CD8-positive, alpha-beta memory T cell (primary cell): ENCODE measurements at regions not wholly inside any gene's neighbourhood (a gene's known extent, or its start where the extent isn't known, plus 50 kb on each side); places are given as distances from the start of the nearest gene placed in this dataset.

ENCODE experiments used
- CTCF ChIA-PET: fragments of 350-600 bp; sonication (Branson Sonifier 250); formaldehyde crosslinking; loops from one replicate; lab custom pipeline; 2021; ENCODE audit warnings: antibody characterized with exemption; lab: Charles Lee
- POLR2A ChIA-PET: fragments of 350-600 bp; sonication (Branson Sonifier 250); formaldehyde crosslinking; loops from one replicate; lab custom pipeline; 2021; ENCODE audit warnings: antibody characterized with exemption; lab: Charles Lee
- DNase-seq, 5 donors: peaks; one replicate each; pipeline versions ENCODE4 v3.0.0 to v3.0.0-alpha.2; 2020 to 2022; ENCODE audit warnings: mixed read lengths in 1 of 5
- H3K27ac ChIP-seq: one replicate; pipeline ENCODE4 v1.7.0; 2013; ENCODE audit warnings: low read depth, mild to moderate bottlenecking, low read length, moderate library complexity
- H3K27me3 ChIP-seq: 2 replicates; pipeline ENCODE4 v1.7.0; 2013; ENCODE audit warnings: low read length, mild to moderate bottlenecking; ENCODE audit not compliant: insufficient read depth, poor library complexity, severe bottlenecking
- H3K36me3 ChIP-seq: 2 replicates; pipeline ENCODE4 v1.7.0; 2013; ENCODE audit warnings: mild to moderate bottlenecking, low read length, moderate library complexity; ENCODE audit not compliant: insufficient read depth
- H3K4me1 ChIP-seq: 2 replicates; pipeline ENCODE4 v1.7.0; 2013; ENCODE audit warnings: mild to moderate bottlenecking, low read length, moderate library complexity; ENCODE audit not compliant: insufficient read depth
- H3K4me3 ChIP-seq: 2 replicates; pipeline ENCODE4 v1.7.0; 2013; ENCODE audit warnings: mild to moderate bottlenecking, low read length
- H3K9me3 ChIP-seq: 2 replicates; pipeline ENCODE4 v1.7.0; 2013; ENCODE audit warnings: mild to moderate bottlenecking, low read length
- H3K27ac Mint-ChIP-seq, 8 donors: one replicate each; pipeline ENCODE4 v1.8.0; 2020 to 2021; ENCODE audit warnings: mixed read lengths in 8 of 8, mild to moderate bottlenecking in 6 of 8, inconsistent platforms in 3 of 8, moderate library complexity in 3 of 8
- H3K27me3 Mint-ChIP-seq, 2 donors: one replicate each; pipeline ENCODE4 v1.8.0; 2020 to 2021; ENCODE audit warnings: mixed read lengths in 2 of 2, mild to moderate bottlenecking in 1 of 2, moderate library complexity in 1 of 2
- H3K36me3 Mint-ChIP-seq, 3 donors: one replicate each; pipeline ENCODE4 v1.8.0; 2020 to 2021; ENCODE audit warnings: mixed read lengths in 3 of 3, inconsistent platforms in 1 of 3, mild to moderate bottlenecking in 1 of 3
- H3K4me1 Mint-ChIP-seq, 3 donors: one replicate each; pipeline ENCODE4 v1.8.0; 2020 to 2021; ENCODE audit warnings: mixed read lengths in 3 of 3, inconsistent platforms in 1 of 3, mild to moderate bottlenecking in 1 of 3
- H3K4me3 Mint-ChIP-seq, 7 donors: one replicate each; pipeline ENCODE4 v1.8.0; 2020 to 2021; ENCODE audit warnings: mixed read lengths in 7 of 7, mild to moderate bottlenecking in 6 of 7, moderate library complexity in 4 of 7, inconsistent platforms in 2 of 7
- H3K9me3 Mint-ChIP-seq, 5 donors: one replicate each; pipeline ENCODE4 v1.8.0; 2020 to 2022; ENCODE audit warnings: mixed read lengths in 5 of 5, mild to moderate bottlenecking in 3 of 5, moderate library complexity in 2 of 5, inconsistent platforms in 1 of 5

GRCh38 chr18:57856557-57857280 is 53.6 kb upstream of the ATP8B1 start:
- ChIA-PET POLR2A (no interaction called here), CTCF (no interaction called here)
- Histone ChIP-seq H3K4me3 (no peak overlapping the region), H3K27me3 (no peaks in the 10 kb centered on the region), H3K4me1 (no peaks in the 10 kb centered on the region), H3K9me3 (no peaks in the 10 kb centered on the region), H3K27ac (no peak overlapping the region), H3K36me3 (no peaks in the 10 kb centered on the region)
- Mint-ChIP-seq H3K36me3 (no peaks in the 10 kb centered on the region), H3K27ac (no peak overlapping the region), H3K9me3 (no peaks in the 10 kb centered on the region), H3K27me3 (peaks cover 4 to 6% of the 10 kb centered on the region in 2 donors), H3K4me1 (no peaks in the 10 kb centered on the region), H3K4me3 (no peak overlapping the region)
- no peak for DNase-seq

DNA sequence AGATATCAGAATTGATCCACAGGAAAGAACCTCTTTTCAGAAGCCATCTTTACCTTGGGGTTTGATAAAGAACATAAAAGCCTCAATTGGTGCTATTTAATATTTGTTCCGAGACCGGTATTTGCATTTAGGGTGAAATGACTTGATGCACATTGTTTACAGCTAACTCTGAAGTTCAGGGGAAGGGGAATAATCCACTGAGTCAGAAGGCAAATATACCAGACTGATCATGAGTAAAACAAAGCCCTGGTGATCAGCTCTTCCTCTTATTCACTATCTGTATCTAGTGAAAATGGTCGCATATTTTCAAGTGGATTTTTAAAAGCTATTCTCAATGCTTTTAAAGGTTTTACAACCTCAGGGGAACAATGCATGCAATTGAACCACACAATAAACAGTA is 53.0 kb upstream of the ATP8B1 start:
- no peaks in the 10 kb centered on the region for H3K27me3 ChIP-seq
- ChIA-PET POLR2A (no interaction called here), CTCF (no interaction called here)
- no peak for DNase-seq
- Mint-ChIP-seq H3K36me3 (no peaks in the 10 kb centered on the region), H3K27ac (no peak overlapping the region), H3K4me3 (no peak overlapping the region), H3K27me3 (peaks cover 4% of the 10 kb centered on the region in 2 donors), H3K4me1 (no peaks in the 10 kb centered on the region), H3K9me3 (no peaks in the 10 kb centered on the region)
- no peak overlapping the region for H3K27ac ChIP-seq
- H3K36me3 ChIP-seq, result no peaks in the 10 kb centered on the region
- no peak overlapping the region for H3K4me3 ChIP-seq
- H3K9me3 ChIP-seq, result no peaks in the 10 kb centered on the region
- H3K4me1 ChIP-seq, result no peaks in the 10 kb centered on the region

- CTCF ChIA-PET, result no interaction called here
- no peaks in the 10 kb centered on the region for H3K36me3 Mint-ChIP-seq
Measured at GRCh38 chr18:57855551-57855950, 52.4 kb upstream of the ATP8B1 start.

GRCh38 chr18:57854726-57855125 is 51.6 kb upstream of the ATP8B1 start:
- H3K4me1 ChIP-seq, result no peaks in the 10 kb centered on the region
- no peaks in the 10 kb centered on the region for H3K9me3 ChIP-seq
- no peak overlapping the region for H3K4me3 ChIP-seq
- no peak for DNase-seq
- H3K9me3 Mint-ChIP-seq, result no peaks in the 10 kb centered on the region
- H3K27ac ChIP-seq, result no peak overlapping the region
- no peaks in the 10 kb centered on the region for H3K36me3 ChIP-seq
- no peaks in the 10 kb centered on the region for H3K27me3 ChIP-seq
- H3K4me3 Mint-ChIP-seq, result no peak overlapping the region
- no peak overlapping the region for H3K27ac Mint-ChIP-seq
- CTCF ChIA-PET, result no interaction called here
- peaks cover 4 to 8% of the 10 kb centered on the region in 2 donors for H3K27me3 Mint-ChIP-seq
- no peaks in the 10 kb centered on the region for H3K36me3 Mint-ChIP-seq
- POLR2A ChIA-PET, result no interaction called here
- H3K4me1 Mint-ChIP-seq, result no peaks in the 10 kb centered on the region

More at GRCh38 chr18:57855551-57855950, 52.4 kb upstream of the ATP8B1 start:
- Mint-ChIP-seq H3K9me3 (no peaks in the 10 kb centered on the region), H3K4me3 (no peak overlapping the region), H3K4me1 (no peaks in the 10 kb centered on the region), H3K27me3 (peaks cover 4% of the 10 kb centered on the region in 2 donors), H3K27ac (no peak overlapping the region)
- no peak overlapping the region for H3K4me3 ChIP-seq
- H3K36me3 ChIP-seq, result no peaks in the 10 kb centered on the region
- H3K9me3 ChIP-seq, result no peaks in the 10 kb centered on the region
- H3K27ac ChIP-seq, result no peak overlapping the region
- DNase-seq, result no peak
- POLR2A ChIA-PET, result no interaction called here
- H3K27me3 ChIP-seq, result no peaks in the 10 kb centered on the region
- H3K4me1 ChIP-seq, result no peaks in the 10 kb centered on the region

GRCh38 chr18:57853864-57854263 is 50.7 kb upstream of the ATP8B1 start:
- Histone ChIP-seq H3K36me3 (no peaks in the 10 kb centered on the region), H3K4me1 (no peaks in the 10 kb centered on the region), H3K27me3 (no peaks in the 10 kb centered on the region), H3K9me3 (no peaks in the 10 kb centered on the region), H3K4me3 (no peak overlapping the region), H3K27ac (no peak overlapping the region)
- Mint-ChIP-seq H3K27ac (no peak overlapping the region), H3K27me3 (peaks cover 4 to 8% of the 10 kb centered on the region in 2 donors), H3K4me1 (no peaks in the 10 kb centered on the region), H3K9me3 (no peaks in the 10 kb centered on the region), H3K36me3 (no peaks in the 10 kb centered on the region), H3K4me3 (no peak overlapping the region)
- DNase-seq, result no peak
- CTCF ChIA-PET, result no interaction called here
- POLR2A ChIA-PET, result no interaction called here

DNA sequence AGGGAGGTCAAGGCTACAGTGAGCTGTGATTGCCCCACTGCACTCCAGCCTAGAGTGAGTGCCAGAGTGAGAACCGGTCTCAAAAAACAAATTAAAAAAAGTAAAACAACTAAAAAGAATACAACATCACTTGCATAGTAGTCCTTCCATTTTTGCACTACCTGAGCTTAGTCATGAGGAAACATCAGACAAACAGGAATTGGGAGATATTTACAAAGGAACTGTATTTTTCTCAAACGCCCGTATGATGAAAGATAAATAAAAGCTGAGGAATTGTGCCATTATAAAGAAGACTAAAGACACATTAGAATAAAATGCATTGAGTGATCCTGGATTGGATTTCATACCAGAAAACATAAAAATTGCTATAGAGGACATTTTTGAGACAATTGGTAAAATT is 50.0 kb upstream of the ATP8B1 start:
- H3K4me1 Mint-ChIP-seq, result no peaks in the 10 kb centered on the region
- peaks cover 4 to 8% of the 10 kb centered on the region in 2 donors for H3K27me3 Mint-ChIP-seq
- no peaks in the 10 kb centered on the region for H3K9me3 ChIP-seq
- no peak for DNase-seq
- H3K27me3 ChIP-seq, result no peaks in the 10 kb centered on the region
- H3K9me3 Mint-ChIP-seq, result no peaks in the 10 kb centered on the region
- no peaks in the 10 kb centered on the region for H3K4me1 ChIP-seq
- H3K4me3 Mint-ChIP-seq, result no peak overlapping the region
- no peaks in the 10 kb centered on the region for H3K36me3 Mint-ChIP-seq
- no peak overlapping the region for H3K27ac ChIP-seq
- no peaks in the 10 kb centered on the region for H3K36me3 ChIP-seq
- POLR2A ChIA-PET, result no interaction called here
- CTCF ChIA-PET, result no interaction called here
- H3K4me3 ChIP-seq, result no peak overlapping the region
- no peak overlapping the region for H3K27ac Mint-ChIP-seq
